Fibroblast of mammary gland (primary cell): ENCODE measurements at regions not wholly inside any gene's neighbourhood (a gene's known extent, or its start where the extent isn't known, plus 50 kb on each side); places are given as distances from the start of the nearest gene placed in this dataset.

Experiments
- DNase-seq: peaks from one replicate; pipeline ENCODE4 v3.0.0-alpha.2; 2010; ENCODE audit warnings: low read depth
- H3K4me3 ChIP-seq: 2 replicates; pipeline ENCODE4 v1.5.1; 2011; ENCODE audit warnings: low read depth, mild to moderate bottlenecking, low read length, moderate library complexity; ENCODE audit not compliant: control insufficient read depth
- CTCF ChIP-seq: conservative IDR thresholded peaks from 2 replicates; pipeline ENCODE4 v1.5.1; 2011; ENCODE audit warnings: low read depth, low read length, inconsistent platforms; ENCODE audit not compliant: control insufficient read depth, insufficient read depth

GRCh38 chr6:144744720-144745119 lies 459.6 kb downstream of the UTRN start:
- no peak overlapping the region for H3K4me3 ChIP-seq
- no peak for DNase-seq
- no peak for TF ChIP-seq CTCF

GRCh38 chr6:144745439-144745838 lies 460.3 kb downstream of the UTRN start:
- H3K4me3 ChIP-seq: no peak overlapping the region
- no peak for DNase-seq
- no peak for TF ChIP-seq CTCF

GRCh38 chr6:144746902-144747469 lies 461.9 kb downstream of the UTRN start:
- DNase-seq: no peak
- no peak for TF ChIP-seq CTCF
- no peak overlapping the region for H3K4me3 ChIP-seq

GRCh38 chr6:144749263-144749662 lies 464.1 kb downstream of the UTRN start:
- no peak for TF ChIP-seq CTCF
- DNase-seq: no peak
- H3K4me3 ChIP-seq: no peak overlapping the region

- no peak for TF ChIP-seq CTCF
- H3K4me3 ChIP-seq: no peak overlapping the region
- DNase-seq: no peak
These were observed 468.0 kb downstream of the UTRN start for GRCh38 chr6:144753023-144753705.

GRCh38 chr6:144756469-144756868 lies 471.3 kb downstream of the UTRN start:
- no peak for TF ChIP-seq CTCF
- H3K4me3 ChIP-seq: no peak overlapping the region
- DNase-seq: no peak
